ENCODE measurements at regions not wholly inside any gene's neighbourhood (a gene's known extent, or its start where the extent isn't known, plus 50 kb on each side); places are given as distances from the start of the nearest gene placed in this dataset.
"Not testable (repeated sequence)": the region's sequence is repeated elsewhere in the genome, so short reads cannot be mapped to it uniquely, and the experiment has no call there.

- Histone ChIP-seq H3K27me3 (ENCODE audit: insufficient read depth, low read length) (no peaks in the 10 kb centered on the region), H3K4me3 (ENCODE audit: low read length) (no peak overlapping the region), H3K4me1 (ENCODE audit: insufficient read depth, low read length) (no peaks in the 10 kb centered on the region), H3K9me3 (ENCODE audit: low read depth, low read length) (no peaks in the 10 kb centered on the region)
These were observed 553.8 kb downstream of the GLRX3 start for GRCh38 chr10:130689743-130690626.

GRCh38 chr10:130691776-130692175, 555.6 kb downstream of the GLRX3 start:
- Histone ChIP-seq H3K4me1 (ENCODE audit: insufficient read depth, low read length) (no peaks in the 10 kb centered on the region), H3K4me3 (ENCODE audit: low read length) (no peak overlapping the region), H3K27me3 (ENCODE audit: insufficient read depth, low read length) (no peaks in the 10 kb centered on the region), H3K9me3 (ENCODE audit: low read depth, low read length) (no peaks in the 10 kb centered on the region)

- H3K9me3 ChIP-seq (ENCODE audit: low read depth, low read length) = no peaks in the 10 kb centered on the region
- H3K4me3 ChIP-seq (ENCODE audit: low read length) = no peak overlapping the region
- H3K27me3 ChIP-seq (ENCODE audit: insufficient read depth, low read length) = no peaks in the 10 kb centered on the region
- no peaks in the 10 kb centered on the region for H3K4me1 ChIP-seq (ENCODE audit: insufficient read depth, low read length)
These were observed 560.7 kb downstream of the GLRX3 start for GRCh38 chr10:130696870-130697269.

- no peaks in the 10 kb centered on the region for H3K27me3 ChIP-seq (ENCODE audit: insufficient read depth, low read length)
- H3K9me3 ChIP-seq (ENCODE audit: low read depth, low read length) = no peaks in the 10 kb centered on the region
- no peaks in the 10 kb centered on the region for H3K4me1 ChIP-seq (ENCODE audit: insufficient read depth, low read length)
- H3K4me3 ChIP-seq (ENCODE audit: low read length) = no peak overlapping the region
These were observed 571.3 kb downstream of the GLRX3 start for GRCh38 chr10:130707389-130707979.

- no peaks in the 10 kb centered on the region for H3K9me3 ChIP-seq (ENCODE audit: low read depth, low read length)
- no peaks in the 10 kb centered on the region for H3K27me3 ChIP-seq (ENCODE audit: insufficient read depth, low read length)
- H3K4me1 ChIP-seq (ENCODE audit: insufficient read depth, low read length) = no peaks in the 10 kb centered on the region
- H3K4me3 ChIP-seq (ENCODE audit: low read length) = no peak overlapping the region
These were observed 572.4 kb downstream of the GLRX3 start for GRCh38 chr10:130708465-130709070.

GRCh38 chr10:130709415-130709814, 573.2 kb downstream of the GLRX3 start:
- no peak overlapping the region for H3K4me3 ChIP-seq (ENCODE audit: low read length)
- no peaks in the 10 kb centered on the region for H3K27me3 ChIP-seq (ENCODE audit: insufficient read depth, low read length)
- no peaks in the 10 kb centered on the region for H3K4me1 ChIP-seq (ENCODE audit: insufficient read depth, low read length)
- H3K9me3 ChIP-seq (ENCODE audit: low read depth, low read length) = no peaks in the 10 kb centered on the region

GRCh38 chr10:130711072-130711471, 574.9 kb downstream of the GLRX3 start:
- H3K9me3 ChIP-seq (ENCODE audit: low read depth, low read length) = no peaks in the 10 kb centered on the region
- no peaks in the 10 kb centered on the region for H3K4me1 ChIP-seq (ENCODE audit: insufficient read depth, low read length)
- no peaks in the 10 kb centered on the region for H3K27me3 ChIP-seq (ENCODE audit: insufficient read depth, low read length)
- H3K4me3 ChIP-seq (ENCODE audit: low read length) = no peak overlapping the region

GRCh38 chr10:130713135-130713534, 576.9 kb downstream of the GLRX3 start:
- no peaks in the 10 kb centered on the region for H3K4me1 ChIP-seq (ENCODE audit: insufficient read depth, low read length)
- H3K4me3 ChIP-seq (ENCODE audit: low read length) = no peak overlapping the region
- H3K27me3 ChIP-seq (ENCODE audit: insufficient read depth, low read length) = no peaks in the 10 kb centered on the region
- no peaks in the 10 kb centered on the region for H3K9me3 ChIP-seq (ENCODE audit: low read depth, low read length)

- Histone ChIP-seq H3K4me3 (ENCODE audit: low read length) (no peak overlapping the region), H3K27me3 (ENCODE audit: insufficient read depth, low read length) (no peaks in the 10 kb centered on the region), H3K4me1 (ENCODE audit: insufficient read depth, low read length) (no peaks in the 10 kb centered on the region), H3K9me3 (ENCODE audit: low read depth, low read length) (no peaks in the 10 kb centered on the region)
These were observed 577.5 kb downstream of the GLRX3 start for GRCh38 chr10:130713731-130714130.

- Histone ChIP-seq H3K4me1 (ENCODE audit: insufficient read depth, low read length) (no peaks in the 10 kb centered on the region), H3K4me3 (ENCODE audit: low read length) (no peak overlapping the region), H3K27me3 (ENCODE audit: insufficient read depth, low read length) (no peaks in the 10 kb centered on the region), H3K9me3 (ENCODE audit: low read depth, low read length) (no peaks in the 10 kb centered on the region)
These were observed 578.7 kb downstream of the GLRX3 start for GRCh38 chr10:130714742-130715467.

GRCh38 chr10:130715686-130716670, 579.8 kb downstream of the GLRX3 start:
- H3K9me3 ChIP-seq (ENCODE audit: low read depth, low read length) = no peaks in the 10 kb centered on the region
- no peaks in the 10 kb centered on the region for H3K27me3 ChIP-seq (ENCODE audit: insufficient read depth, low read length)
- H3K4me3 ChIP-seq (ENCODE audit: low read length) = no peak overlapping the region
- H3K4me1 ChIP-seq (ENCODE audit: insufficient read depth, low read length) = no peaks in the 10 kb centered on the region

- Histone ChIP-seq H3K4me3 (ENCODE audit: low read length) (no peak overlapping the region), H3K4me1 (ENCODE audit: insufficient read depth, low read length) (no peaks in the 10 kb centered on the region), H3K9me3 (ENCODE audit: low read depth, low read length) (no peaks in the 10 kb centered on the region), H3K27me3 (ENCODE audit: insufficient read depth, low read length) (no peaks in the 10 kb centered on the region)
These were observed 580.9 kb downstream of the GLRX3 start for GRCh38 chr10:130717083-130717482.

GRCh38 chr10:130718744-130719447, 582.7 kb downstream of the GLRX3 start:
- not testable (repeated sequence) for H3K27me3 ChIP-seq (ENCODE audit: insufficient read depth, low read length); H3K4me3 ChIP-seq (ENCODE audit: low read length)

GRCh38 chr10:130719448-130719752, 583.2 kb downstream of the GLRX3 start:
- H3K9me3 ChIP-seq (ENCODE audit: low read depth, low read length) = no peaks in the 10 kb centered on the region
- no peaks in the 10 kb centered on the region for H3K4me1 ChIP-seq (ENCODE audit: insufficient read depth, low read length)
- H3K4me3 ChIP-seq (ENCODE audit: low read length) = no peak overlapping the region
- H3K27me3 ChIP-seq (ENCODE audit: insufficient read depth, low read length) = no peaks in the 10 kb centered on the region

More at GRCh38 chr10:130718744-130719447, 582.7 kb downstream of the GLRX3 start:
- H3K9me3 ChIP-seq (ENCODE audit: low read depth, low read length); H3K4me1 ChIP-seq (ENCODE audit: insufficient read depth, low read length): not testable (repeated sequence)

Data from mononuclear cell (primary cell).